C1 segment of cervical spinal cord (tissue), 14 donors: ENCODE measurements at regions not wholly inside any gene's neighbourhood (a gene's known extent, or its start where the extent isn't known, plus 50 kb on each side); places are given as distances from the start of the nearest gene placed in this dataset.
A peak's percentile ranks its signal among the peaks of the same experiment; 100 is the strongest.

Experiments used
- DNase-seq, 14 donors: peaks; one replicate each; lab custom pipeline; 2025; lab: John Stamatoyannopoulos, UW

GRCh38 chr10:116006508-116006907 lies 266.5 kb downstream of the GFRA1 start:
- DNase-seq: no peak

DNA sequence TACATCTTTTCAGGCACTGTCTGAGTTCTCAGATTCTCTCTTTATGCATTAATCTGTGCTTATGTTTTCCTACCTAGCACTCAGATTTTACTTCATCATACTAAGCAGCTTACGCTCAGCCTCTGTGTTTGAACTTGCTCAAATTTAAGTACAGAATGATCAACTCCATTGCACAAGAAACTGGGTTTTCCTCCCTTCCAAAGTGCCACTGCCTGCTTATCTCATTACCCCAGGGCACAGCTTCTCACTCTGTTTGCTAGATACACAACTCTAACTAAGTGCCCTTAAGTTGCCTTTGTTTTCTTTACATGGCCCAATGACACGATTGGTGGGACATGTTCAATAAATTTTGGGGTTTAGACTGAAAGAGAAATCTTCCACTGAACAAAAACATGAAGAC lies 267.7 kb downstream of the GFRA1 start:
- no peak for DNase-seq

- DNase-seq: no peak
Measured at GRCh38 chr10:116002735-116003134, 270.3 kb downstream of the GFRA1 start.

DNA sequence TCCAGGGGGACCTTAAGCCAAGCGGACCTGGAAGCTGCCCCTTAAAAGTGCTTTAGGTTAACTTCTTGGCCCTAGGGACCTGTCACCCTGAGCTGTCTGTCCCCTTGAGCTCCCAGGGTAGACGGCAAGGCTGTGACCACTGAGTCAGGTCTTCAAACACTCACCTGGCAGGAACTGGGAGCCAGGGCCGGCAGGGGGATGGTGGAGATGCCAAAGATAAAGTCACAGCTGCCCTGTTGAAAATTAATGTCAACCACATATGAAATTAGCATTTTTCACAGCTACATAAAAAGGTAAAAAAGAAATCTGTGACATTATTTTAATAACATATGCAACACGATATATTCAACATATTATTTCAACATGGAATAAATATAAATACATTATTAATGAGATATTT lies 271.0 kb downstream of the GFRA1 start:
- DNase-seq: no peak

DNA sequence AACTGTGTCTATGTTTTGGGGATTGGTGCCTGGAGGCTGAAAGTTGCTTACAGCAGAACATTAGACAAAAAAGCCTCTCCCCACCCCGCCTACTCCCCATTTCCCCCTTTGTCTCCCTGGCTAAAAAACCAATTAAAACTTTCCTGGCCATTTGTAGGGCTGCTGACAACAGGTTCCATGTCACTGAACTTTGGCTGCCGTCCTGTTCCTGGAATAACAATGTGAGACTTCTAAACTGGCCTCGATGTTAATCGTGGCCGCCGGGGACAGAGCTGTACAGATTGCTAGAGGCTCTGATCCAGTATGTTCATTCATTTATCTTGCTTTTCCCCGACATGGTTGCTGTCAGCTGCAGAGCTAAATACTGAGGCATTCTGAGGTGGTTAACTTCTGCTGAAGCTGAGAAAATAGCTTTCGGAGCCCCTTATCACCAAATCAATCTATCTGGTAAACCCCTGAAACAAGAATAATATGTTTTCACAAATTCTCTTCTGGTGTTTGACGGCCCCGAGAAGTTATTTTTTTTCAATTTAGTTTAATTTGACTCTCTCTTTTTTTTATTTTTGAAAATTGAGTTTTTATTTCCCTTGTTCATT lies 271.6 kb downstream of the GFRA1 start:
- DNase-seq: peak in 6 of 14 donors; percentile 2 to 20 (median 4)

- no peak for DNase-seq
Measured at GRCh38 chr10:116000151-116000842, 272.7 kb downstream of the GFRA1 start.
